SU-DHL-6 (cell line): ENCODE measurements at regions not wholly inside any gene's neighbourhood (a gene's known extent, or its start where the extent isn't known, plus 50 kb on each side); places are given as distances from the start of the nearest gene placed in this dataset.

ENCODE experiments used
- H2AFZ ChIP-seq: fragments of 200-600 bp; sonication (generic); 2 replicates; pipeline ENCODE4 v1.6.1; 2014; ENCODE audit warnings: low read depth, mild to moderate bottlenecking, moderate library complexity, mixed read lengths, antibody characterized with exemption, low read length; ENCODE audit not compliant: severe bottlenecking
- H3F3A ChIP-seq: fragments of 200-600 bp; shearing (Covaris generic); 2 replicates; pipeline ENCODE4 v1.6.0; 2016; ENCODE audit warnings: antibody characterized with exemption, mild to moderate bottlenecking; ENCODE audit not compliant: insufficient read depth
- H3K27ac ChIP-seq: fragments of 200-600 bp; sonication (generic); 2 replicates; pipeline ENCODE4 v1.5.1; 2016; ENCODE audit warnings: low read depth, mild to moderate bottlenecking, low read length, moderate library complexity, mixed read lengths
- H3K27me3 ChIP-seq: fragments of 200-600 bp; sonication (generic), shearing (Covaris generic); 2 replicates; pipeline ENCODE4 v1.6.0; 2014; ENCODE audit warnings: mild to moderate bottlenecking, low read length
- H3K36me3 ChIP-seq: fragments of 200-600 bp; sonication (generic); 2 replicates; pipeline ENCODE4 v1.6.1; 2014; ENCODE audit warnings: mild to moderate bottlenecking, low read length, mixed read lengths
- H3K4me2 ChIP-seq: fragments of 300-600, 200-600 bp; shearing (Covaris generic), sonication (generic); 2 replicates; pipeline ENCODE4 v1.6.0; 2014; ENCODE audit warnings: low read length, low read depth, mild to moderate bottlenecking; ENCODE audit not compliant: poor library complexity, severe bottlenecking
- H3K4me3 ChIP-seq: fragments of 200-600 bp; sonication (generic); 2 replicates; pipeline ENCODE4 v1.5.1; 2014; ENCODE audit warnings: antibody characterized with exemption, low read length, mild to moderate bottlenecking, mixed read lengths; ENCODE audit not compliant: insufficient read depth, poor library complexity, severe bottlenecking
- H3K79me2 ChIP-seq: fragments of 200-600 bp; sonication (generic); 2 replicates; pipeline ENCODE4 v1.6.1; 2014; ENCODE audit warnings: mild to moderate bottlenecking, low read length, moderate library complexity; ENCODE audit not compliant: insufficient read depth
- H3K9ac ChIP-seq: fragments of 200-600 bp; sonication (generic); 2 replicates; pipeline ENCODE4 v1.7.0; 2014; ENCODE audit warnings: mild to moderate bottlenecking, low read length
- H3K9me2 ChIP-seq: fragments of 200-600 bp; sonication (generic); replicated peaks from 2 replicates; pipeline ENCODE4 v1.6.1; 2014; ENCODE audit warnings: low read length; ENCODE audit not compliant: insufficient read depth
- H3K9me3 ChIP-seq: fragments of 200-600 bp; sonication (generic); 2 replicates; pipeline ENCODE4 v1.6.1; 2014; ENCODE audit warnings: low read length, mixed read lengths; ENCODE audit not compliant: insufficient read depth
- H4K20me1 ChIP-seq: fragments of 200-600 bp; sonication (generic); 2 replicates; pipeline ENCODE4 v1.6.1; 2014; ENCODE audit warnings: low read depth, mild to moderate bottlenecking, antibody characterized with exemption, low read length, moderate library complexity, mixed read lengths
- CTCF ChIP-seq: fragments of 200-600 bp; sonication (generic); IDR thresholded peaks from one replicate; pipeline ENCODE4 v1.5.1; 2017; ENCODE audit warnings: antibody characterized with exemption, mild to moderate bottlenecking, low read length, moderate library complexity; ENCODE audit not compliant: insufficient read depth, poor library complexity, severe bottlenecking
- EZH2phosphoT487 ChIP-seq: fragments of 200-600 bp; sonication (generic), shearing (Covaris generic); conservative IDR thresholded peaks from 2 replicates; pipeline ENCODE4 v1.6.1; 2018; ENCODE audit warnings: mild to moderate bottlenecking, antibody characterized with exemption, low read length, moderate library complexity, mixed read lengths

GRCh38 chr14:104315169-104315568 is 176.8 kb downstream of the KIF26A start:
- Histone ChIP-seq H3K36me3 (no peaks in the 10 kb centered on the region), H3K9me3 (no peaks in the 10 kb centered on the region), H4K20me1 (no peaks in the 10 kb centered on the region), H2AFZ (no peak overlapping the region), H3K9ac (no peak overlapping the region), H3K27ac (no peak overlapping the region), H3K27me3 (no peaks in the 10 kb centered on the region), H3K9me2 (no peaks in the 10 kb centered on the region), H3K79me2 (no peaks in the 10 kb centered on the region), H3K4me3 (no peak overlapping the region), H3F3A (no peaks in the 10 kb centered on the region), H3K4me2 (no peak overlapping the region)
- TF ChIP-seq CTCF (no peak), EZH2phosphoT487 (no peak)

DNA sequence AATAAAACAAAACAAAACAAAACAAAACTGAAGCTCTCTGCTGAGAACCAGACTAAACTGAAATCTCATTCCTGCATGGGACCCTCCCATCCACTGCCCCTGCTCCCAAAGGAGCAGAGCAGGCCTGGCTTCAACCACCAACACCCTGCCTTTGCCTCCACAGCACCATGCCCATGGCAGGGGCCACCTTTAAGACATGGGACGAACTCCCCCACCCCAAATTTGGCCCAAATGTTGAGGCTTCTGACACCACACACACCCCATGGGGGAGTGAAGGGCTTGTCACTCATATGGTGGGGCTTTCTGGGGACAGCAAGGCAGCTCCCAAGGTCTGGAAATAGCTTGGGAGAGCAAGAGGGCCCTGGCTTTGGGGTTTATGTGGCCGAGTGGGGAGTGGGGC is 177.2 kb downstream of the KIF26A start:
- Histone ChIP-seq H3F3A (no peaks in the 10 kb centered on the region), H3K9me2 (no peaks in the 10 kb centered on the region), H3K9ac (no peak overlapping the region), H4K20me1 (no peaks in the 10 kb centered on the region), H3K27ac (no peak overlapping the region), H3K9me3 (no peaks in the 10 kb centered on the region), H2AFZ (no peak overlapping the region), H3K4me3 (no peak overlapping the region), H3K36me3 (no peaks in the 10 kb centered on the region), H3K4me2 (no peak overlapping the region), H3K27me3 (no peaks in the 10 kb centered on the region), H3K79me2 (no peaks in the 10 kb centered on the region)
- TF ChIP-seq EZH2phosphoT487, result no peak
- TF ChIP-seq CTCF, result no peak

- Histone ChIP-seq H3K79me2 (no peaks in the 10 kb centered on the region), H3K36me3 (no peaks in the 10 kb centered on the region), H3K27me3 (no peaks in the 10 kb centered on the region), H3K4me2 (no peak overlapping the region), H3K4me3 (no peak overlapping the region), H3K9me3 (no peaks in the 10 kb centered on the region), H2AFZ (no peak overlapping the region), H3F3A (no peaks in the 10 kb centered on the region), H3K9me2 (no peaks in the 10 kb centered on the region), H4K20me1 (no peaks in the 10 kb centered on the region), H3K9ac (no peak overlapping the region), H3K27ac (no peak overlapping the region)
- no peak for TF ChIP-seq CTCF
- no peak for TF ChIP-seq EZH2phosphoT487
Observed at GRCh38 chr14:104316121-104316722, 177.8 kb downstream of the KIF26A start.
